Hepatocyte (in vitro differentiated cells): ENCODE measurements at regions not wholly inside any gene's neighbourhood (a gene's known extent, or its start where the extent isn't known, plus 50 kb on each side); places are given as distances from the start of the nearest gene placed in this dataset.

Experiments
- EZH2 ChIP-seq: fragments of 200-600 bp; sonication (generic); IDR thresholded peaks from 2 replicates; pipeline ENCODE4 v1.6.1; 2016; ENCODE audit warnings: antibody characterized with exemption, mild to moderate bottlenecking, borderline replicate concordance
- EZH2phosphoT487 ChIP-seq: fragments of 200-600 bp; sonication (generic); IDR thresholded peaks from one replicate; pipeline ENCODE4 v1.6.1; 2018; ENCODE audit warnings: antibody characterized with exemption, mild to moderate bottlenecking, low read depth, moderate library complexity; ENCODE audit not compliant: unreplicated experiment, severe bottlenecking
- TF ChIP-seq, protein P1 (sequence below): fragments of 200-600 bp; sonication (generic); IDR thresholded peaks from 2 replicates; pipeline ENCODE4 v1.5.1; 2016; ENCODE audit warnings: antibody characterized with exemption, mild to moderate bottlenecking; ENCODE audit not compliant: poor library complexity

DNA sequence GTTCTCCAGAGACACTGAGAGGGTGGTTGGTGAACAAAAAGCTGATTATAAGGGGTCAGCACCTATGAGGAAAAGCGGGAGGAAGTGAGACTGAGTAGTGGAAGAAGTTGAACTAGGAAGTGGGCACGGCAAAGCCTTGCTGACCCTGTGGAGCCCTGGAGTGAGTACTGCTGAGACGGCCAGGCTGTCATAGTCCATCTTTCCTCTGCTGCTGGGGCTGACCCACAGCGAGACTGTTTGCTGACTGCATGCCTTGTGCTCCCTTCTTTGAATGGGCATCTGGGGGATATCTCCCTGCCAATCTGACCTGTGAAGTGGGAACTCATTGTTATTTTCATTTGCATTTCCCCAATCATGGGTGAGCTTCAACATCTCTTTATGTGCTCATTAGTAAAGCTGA lies 92.4 kb upstream of the LDAH start:
- TF ChIP-seq, protein P1, sequence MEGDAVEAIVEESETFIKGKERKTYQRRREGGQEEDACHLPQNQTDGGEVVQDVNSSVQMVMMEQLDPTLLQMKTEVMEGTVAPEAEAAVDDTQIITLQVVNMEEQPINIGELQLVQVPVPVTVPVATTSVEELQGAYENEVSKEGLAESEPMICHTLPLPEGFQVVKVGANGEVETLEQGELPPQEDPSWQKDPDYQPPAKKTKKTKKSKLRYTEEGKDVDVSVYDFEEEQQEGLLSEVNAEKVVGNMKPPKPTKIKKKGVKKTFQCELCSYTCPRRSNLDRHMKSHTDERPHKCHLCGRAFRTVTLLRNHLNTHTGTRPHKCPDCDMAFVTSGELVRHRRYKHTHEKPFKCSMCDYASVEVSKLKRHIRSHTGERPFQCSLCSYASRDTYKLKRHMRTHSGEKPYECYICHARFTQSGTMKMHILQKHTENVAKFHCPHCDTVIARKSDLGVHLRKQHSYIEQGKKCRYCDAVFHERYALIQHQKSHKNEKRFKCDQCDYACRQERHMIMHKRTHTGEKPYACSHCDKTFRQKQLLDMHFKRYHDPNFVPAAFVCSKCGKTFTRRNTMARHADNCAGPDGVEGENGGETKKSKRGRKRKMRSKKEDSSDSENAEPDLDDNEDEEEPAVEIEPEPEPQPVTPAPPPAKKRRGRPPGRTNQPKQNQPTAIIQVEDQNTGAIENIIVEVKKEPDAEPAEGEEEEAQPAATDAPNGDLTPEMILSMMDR, result no peak
- TF ChIP-seq EZH2, result no peak
- TF ChIP-seq EZH2phosphoT487, result no peak
